GM12865 (cell line): ENCODE measurements at regions not wholly inside any gene's neighbourhood (a gene's known extent, or its start where the extent isn't known, plus 50 kb on each side); places are given as distances from the start of the nearest gene placed in this dataset.

Source experiments
- DNase-seq: peaks from one replicate; pipeline ENCODE4 v3.0.0; 2010; ENCODE audit warnings: low read depth
- H3K4me3 ChIP-seq: 2 replicates; pipeline ENCODE4 v1.5.1; 2011; ENCODE audit warnings: mild to moderate bottlenecking, low read depth, low read length, control low read depth
- TF ChIP-seq, protein P1 (sequence below): IDR thresholded peaks from 2 replicates; pipeline ENCODE4 v1.5.1; 2011; ENCODE audit warnings: low read length, control low read depth, low read depth, inconsistent platforms; ENCODE audit not compliant: insufficient read depth; ENCODE audit errors: missing control alignments

DNA sequence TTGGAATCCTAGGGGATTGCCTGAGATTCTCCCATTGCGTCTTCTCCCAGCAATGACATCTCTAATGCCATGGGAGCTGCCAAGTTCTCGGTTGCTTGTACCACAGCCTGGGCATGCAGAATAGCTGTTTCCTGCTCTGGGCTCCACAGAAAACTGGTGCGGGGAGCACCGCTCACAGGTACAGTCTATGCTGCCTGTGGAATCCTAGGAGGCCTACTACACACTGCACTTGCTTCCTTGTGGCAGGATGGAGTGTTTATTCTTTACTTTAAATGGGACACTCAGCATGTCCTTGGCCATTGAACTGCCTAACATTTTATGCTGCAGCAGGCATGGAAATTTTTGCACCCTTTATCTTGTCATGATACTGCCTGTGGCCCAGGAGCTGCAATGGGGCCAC lies 378.8 kb upstream of the SHH start:
- no peak for DNase-seq
- TF ChIP-seq, protein P1, sequence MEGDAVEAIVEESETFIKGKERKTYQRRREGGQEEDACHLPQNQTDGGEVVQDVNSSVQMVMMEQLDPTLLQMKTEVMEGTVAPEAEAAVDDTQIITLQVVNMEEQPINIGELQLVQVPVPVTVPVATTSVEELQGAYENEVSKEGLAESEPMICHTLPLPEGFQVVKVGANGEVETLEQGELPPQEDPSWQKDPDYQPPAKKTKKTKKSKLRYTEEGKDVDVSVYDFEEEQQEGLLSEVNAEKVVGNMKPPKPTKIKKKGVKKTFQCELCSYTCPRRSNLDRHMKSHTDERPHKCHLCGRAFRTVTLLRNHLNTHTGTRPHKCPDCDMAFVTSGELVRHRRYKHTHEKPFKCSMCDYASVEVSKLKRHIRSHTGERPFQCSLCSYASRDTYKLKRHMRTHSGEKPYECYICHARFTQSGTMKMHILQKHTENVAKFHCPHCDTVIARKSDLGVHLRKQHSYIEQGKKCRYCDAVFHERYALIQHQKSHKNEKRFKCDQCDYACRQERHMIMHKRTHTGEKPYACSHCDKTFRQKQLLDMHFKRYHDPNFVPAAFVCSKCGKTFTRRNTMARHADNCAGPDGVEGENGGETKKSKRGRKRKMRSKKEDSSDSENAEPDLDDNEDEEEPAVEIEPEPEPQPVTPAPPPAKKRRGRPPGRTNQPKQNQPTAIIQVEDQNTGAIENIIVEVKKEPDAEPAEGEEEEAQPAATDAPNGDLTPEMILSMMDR = no peak
- no peak overlapping the region for H3K4me3 ChIP-seq

DNA sequence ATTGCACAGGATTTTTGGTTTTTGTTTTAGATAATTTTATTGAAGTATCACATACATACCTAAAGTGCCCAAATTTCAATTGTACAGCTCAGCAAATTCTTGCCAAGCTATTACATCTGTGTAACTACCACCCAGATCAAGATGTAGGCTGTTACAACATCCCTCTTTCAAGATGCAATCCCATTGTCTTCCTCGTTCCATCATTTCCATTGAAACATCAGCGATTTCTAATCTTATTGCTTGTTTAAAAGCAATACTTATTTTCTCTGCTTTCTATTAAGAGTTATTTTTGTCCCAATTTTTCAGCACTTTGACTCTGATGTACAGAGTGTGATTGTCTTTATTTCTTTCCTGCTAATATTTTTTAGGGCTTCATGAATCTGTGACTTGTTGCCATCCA lies 372.8 kb upstream of the SHH start:
- no peak overlapping the region for H3K4me3 ChIP-seq
- TF ChIP-seq, protein P1 = no peak
- DNase-seq = no peak

DNA sequence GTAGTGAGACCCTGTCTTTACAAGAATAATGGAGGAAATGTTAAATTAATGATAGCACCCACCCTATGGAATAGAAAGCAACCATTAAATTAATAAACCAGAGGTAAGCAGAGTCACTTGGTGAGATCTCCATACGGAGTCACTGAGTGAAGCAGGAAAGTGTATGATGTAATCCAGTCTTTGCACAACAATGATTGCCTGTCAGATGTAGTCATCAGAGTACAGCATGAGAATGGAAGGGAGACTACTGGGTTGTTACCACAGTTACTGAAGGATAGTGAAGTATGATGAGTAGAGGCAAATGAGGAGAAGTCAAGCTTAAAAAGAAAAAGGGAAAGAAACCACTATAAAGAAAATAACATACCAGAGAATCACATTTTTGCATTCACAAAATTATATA lies 371.9 kb upstream of the SHH start:
- H3K4me3 ChIP-seq = no peak overlapping the region
- no peak for DNase-seq
- TF ChIP-seq, protein P1 = no peak

DNA sequence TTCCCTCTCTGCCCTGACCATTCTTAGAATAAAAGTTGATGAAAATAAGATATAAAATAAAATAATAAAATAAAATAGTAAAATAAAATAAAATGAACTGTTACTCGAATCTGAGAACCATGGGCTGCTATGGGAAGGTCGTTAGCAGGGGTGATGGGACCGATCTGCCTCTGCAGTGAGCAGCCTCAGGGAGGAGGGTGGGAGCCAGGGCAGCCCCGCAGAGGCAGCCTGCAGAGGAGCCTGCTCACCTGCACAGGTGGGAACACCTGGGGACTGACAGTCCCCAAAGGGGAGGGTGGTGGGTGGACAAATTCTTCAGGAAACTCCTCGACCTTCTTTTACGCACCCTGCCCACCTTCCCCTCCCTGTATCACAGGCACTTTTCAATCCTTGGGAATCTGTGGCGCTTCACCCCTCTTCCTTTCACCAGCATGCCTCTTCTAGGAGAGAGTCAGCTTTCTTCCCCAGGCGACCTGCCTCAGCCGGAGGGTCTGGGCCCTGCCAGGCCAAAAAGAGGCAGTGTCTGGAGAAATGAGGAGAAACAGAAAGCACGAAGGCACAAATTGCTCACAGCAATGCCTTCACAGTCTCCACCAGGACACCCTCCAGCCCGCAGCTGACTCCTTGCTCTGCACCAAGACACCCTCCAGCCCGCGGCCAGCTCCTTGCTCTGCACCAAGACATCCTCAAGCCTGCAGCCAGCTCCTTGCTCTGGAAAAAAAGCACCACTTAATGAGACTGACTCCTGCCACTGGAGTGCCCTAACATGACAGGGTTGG lies 368.4 kb upstream of the SHH start:
- TF ChIP-seq, protein P1 = no peak
- DNase-seq = no peak
- H3K4me3 ChIP-seq = no peak overlapping the region

DNA sequence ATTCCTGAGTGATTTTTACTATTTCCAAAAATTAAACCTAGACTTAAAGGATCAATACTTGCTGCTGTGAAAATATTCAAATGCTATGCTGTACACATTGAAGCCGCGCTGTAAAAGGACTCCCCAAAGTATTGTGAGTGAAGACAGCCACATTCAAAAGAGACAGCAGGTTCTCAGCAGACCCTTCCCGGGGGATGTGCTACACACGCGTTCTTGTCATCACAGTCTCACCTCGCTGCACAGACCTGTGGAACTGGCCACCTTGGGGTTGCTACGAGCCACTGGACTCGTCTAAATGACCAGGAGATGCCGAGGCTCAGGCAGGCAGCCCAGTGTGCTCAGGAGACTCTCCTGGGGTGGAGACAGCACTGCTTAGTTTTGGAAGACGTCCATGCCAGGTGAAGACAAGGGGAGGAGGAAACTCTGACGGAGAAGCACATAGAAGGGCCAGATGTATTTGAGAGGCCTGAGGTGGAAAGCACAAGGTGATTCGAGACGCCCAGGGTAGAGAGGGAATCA lies 367.7 kb upstream of the SHH start:
- TF ChIP-seq, protein P1 = no peak
- no peak overlapping the region for H3K4me3 ChIP-seq
- no peak for DNase-seq

DNA sequence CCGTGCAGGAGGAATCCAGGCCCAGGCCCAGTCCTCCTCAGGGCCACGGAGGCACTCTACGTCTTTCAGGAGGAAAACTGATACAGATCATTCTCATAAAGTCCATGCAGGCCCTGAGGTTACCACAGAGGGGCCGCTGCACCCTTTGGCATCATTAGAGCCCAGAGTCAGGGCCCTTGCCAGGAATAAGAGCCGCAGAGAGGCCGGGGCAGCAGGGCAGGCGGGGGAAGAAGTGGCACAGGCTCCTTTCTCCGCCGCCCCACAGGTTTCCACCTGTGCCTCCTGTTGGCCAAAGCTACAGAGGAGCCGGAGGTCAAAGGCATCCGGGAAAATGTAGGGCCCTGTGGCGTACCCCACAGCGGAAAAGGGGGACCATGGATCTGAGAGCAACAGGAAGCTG lies 366.6 kb upstream of the SHH start:
- TF ChIP-seq, protein P1 = no peak
- no peak for DNase-seq

DNA sequence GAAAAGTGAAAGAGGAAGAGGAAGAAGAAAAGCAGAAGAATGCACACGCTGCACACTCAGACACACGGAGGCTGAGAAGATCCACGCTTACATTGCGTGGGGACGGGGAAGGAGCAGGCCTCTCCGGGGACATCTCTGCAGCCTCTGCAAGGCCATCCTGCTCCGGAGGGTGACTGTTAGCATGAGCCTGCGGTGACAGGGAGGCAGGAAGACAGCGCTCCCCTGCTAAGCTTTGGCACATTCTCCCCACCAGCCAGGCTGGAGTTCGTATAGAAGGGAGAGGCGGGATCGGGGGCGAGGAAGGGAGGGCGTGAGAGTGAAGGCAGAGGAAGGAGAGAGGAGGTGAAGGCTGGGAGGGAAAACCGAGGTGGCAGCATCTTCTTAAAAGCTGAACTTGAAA lies 366.0 kb upstream of the SHH start:
- no peak for DNase-seq
- TF ChIP-seq, protein P1 = no peak
- no peak overlapping the region for H3K4me3 ChIP-seq

More for the DNA sequence above, 366.6 kb upstream of the SHH start:
- no peak overlapping the region for H3K4me3 ChIP-seq
